ENCODE measurements at regions not wholly inside any gene's neighbourhood (a gene's known extent, or its start where the extent isn't known, plus 50 kb on each side); places are given as distances from the start of the nearest gene placed in this dataset.

DNA sequence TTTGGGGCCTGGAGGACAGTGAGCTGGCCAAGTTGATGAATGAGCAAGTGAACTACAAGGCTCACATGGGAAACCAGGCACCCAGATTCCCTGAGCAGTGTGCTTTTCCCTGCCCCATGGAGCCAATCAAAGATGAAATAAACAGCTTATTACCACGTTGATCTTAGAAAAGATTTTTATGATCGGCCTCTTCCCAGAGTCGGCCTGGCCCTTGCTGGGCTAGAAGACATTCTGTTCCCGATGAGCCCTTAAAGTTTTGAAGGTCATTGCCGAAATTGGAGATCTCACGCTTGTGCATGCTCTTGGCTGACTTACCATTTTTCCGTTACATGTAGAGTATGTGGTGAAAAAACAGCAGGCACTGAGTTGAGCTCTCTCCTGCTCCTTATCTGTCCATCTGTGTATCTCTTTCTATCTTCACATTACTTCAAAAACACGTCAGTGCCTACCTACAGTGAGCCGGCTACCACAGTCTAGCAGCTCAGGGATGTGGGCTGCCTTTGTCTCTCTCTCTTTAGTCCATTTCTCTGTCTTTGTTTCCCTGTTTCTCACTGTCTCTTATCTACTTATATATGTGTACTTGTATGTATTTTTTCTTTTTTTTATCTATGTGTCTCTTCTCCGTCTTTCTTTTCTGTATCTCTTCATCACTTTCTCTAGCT lies 248.8 kb upstream of the USP24 start:
- ChIA-PET POLR2A (no interaction called here), CTCF (interaction anchor here (1.2 to 1.7 kb wide), 3 partner anchors 15 to 59 kb away, joined by 3 to 4 read pairs (median 3); no protein-coding TSS in a partner anchor)
- FAIRE-seq, result no peak

DNA sequence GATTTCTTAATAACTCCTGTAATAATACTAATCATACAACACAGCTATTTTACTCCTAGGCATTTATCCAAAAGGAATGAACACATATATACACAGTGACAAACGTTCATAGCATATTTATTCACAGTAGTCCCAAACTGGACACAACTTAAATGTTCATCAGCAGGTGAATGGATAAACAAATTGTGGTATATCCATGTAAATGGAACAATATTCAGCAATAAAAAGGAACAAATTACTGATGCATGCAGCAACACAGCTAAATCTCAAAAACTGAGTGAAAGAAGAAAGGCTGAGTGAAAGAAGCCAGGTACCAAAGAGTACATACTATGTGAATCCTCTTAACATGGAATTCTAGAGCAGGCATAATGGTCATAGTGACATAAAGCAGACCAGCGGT lies 242.7 kb upstream of the USP24 start:
- ChIA-PET POLR2A (no interaction called here), CTCF (no interaction called here)
- DNase-seq (ENCODE audit: low read depth in 1 of 2, low spot score in 1 of 2) (no peak), FAIRE-seq (no peak), ATAC-seq (no peak)
- H3K4me1 ChIP-seq, result no peaks in the 10 kb centered on the region
- peak; percentile 74; the same call in 1 of the 2 replicates for TF ChIP-seq KDM1A (IDR thresholded peaks at IDR 0.05; ENCODE audit: low read depth)
- no peak for TF ChIP-seq SREBF2 (IDR thresholded peaks at IDR 0.05)
- WGBS (ENCODE audit: missing lambda C conversion rate), result 48% methylated on average over 2 of the region's 2 CpGs
- no peak overlapping the region for H3K4me3 ChIP-seq
- H3K9me3 ChIP-seq, result peaks cover 16% of the 10 kb centered on the region
- no peak overlapping the region for H3K4me2 ChIP-seq
- H3K27ac ChIP-seq, result no peak overlapping the region

More for the DNA sequence above, 248.8 kb upstream of the USP24 start:
- DNase-seq (ENCODE audit: low read depth in 1 of 2, low spot score in 1 of 2) (no peak), ATAC-seq (no peak)
- no peak overlapping the region for H3K4me2 ChIP-seq
- WGBS (ENCODE audit: missing lambda C conversion rate), result 94% methylated on average over 10 of the region's 10 CpGs
- peaks cover under 1% of the 10 kb centered on the region; the same call in 1 of the 3 replicates for H3K9me3 ChIP-seq
- TF ChIP-seq, protein P1, sequence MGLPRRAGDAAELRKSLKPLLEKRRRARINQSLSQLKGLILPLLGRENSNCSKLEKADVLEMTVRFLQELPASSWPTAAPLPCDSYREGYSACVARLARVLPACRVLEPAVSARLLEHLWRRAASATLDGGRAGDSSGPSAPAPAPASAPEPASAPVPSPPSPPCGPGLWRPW (IDR thresholded peaks at IDR 0.05), result no peak
- TF ChIP-seq HOXB13 (CRISPR knock-in tag; IDR thresholded peaks at IDR 0.05; ENCODE audit: low read depth), result no peak
- TF ChIP-seq NFE2L2 (conservative IDR thresholded peaks at IDR 0.05; ENCODE audit: low read length), result no peak
- no peak for TF ChIP-seq POLR2A (IDR thresholded peaks at IDR 0.05; ENCODE audit: low read length)
- TF ChIP-seq EP300 (IDR thresholded peaks at IDR 0.05), result no peak
- H3K4me3 ChIP-seq, result no peak overlapping the region
- H3K4me1 ChIP-seq, result no peaks in the 10 kb centered on the region
- H3K27ac ChIP-seq, result peak overlapping the region in 1 of 2 experiments; percentile 52; a peak in 3 of 6 replicates

- ATAC-seq (no peak), FAIRE-seq (no peak), DNase-seq (ENCODE audit: low read depth in 1 of 2, low spot score in 1 of 2) (no peak)
- no peak for TF ChIP-seq GATA3 (IDR thresholded peaks at IDR 0.05; ENCODE audit: borderline replicate concordance)
- TF ChIP-seq, protein P2, sequence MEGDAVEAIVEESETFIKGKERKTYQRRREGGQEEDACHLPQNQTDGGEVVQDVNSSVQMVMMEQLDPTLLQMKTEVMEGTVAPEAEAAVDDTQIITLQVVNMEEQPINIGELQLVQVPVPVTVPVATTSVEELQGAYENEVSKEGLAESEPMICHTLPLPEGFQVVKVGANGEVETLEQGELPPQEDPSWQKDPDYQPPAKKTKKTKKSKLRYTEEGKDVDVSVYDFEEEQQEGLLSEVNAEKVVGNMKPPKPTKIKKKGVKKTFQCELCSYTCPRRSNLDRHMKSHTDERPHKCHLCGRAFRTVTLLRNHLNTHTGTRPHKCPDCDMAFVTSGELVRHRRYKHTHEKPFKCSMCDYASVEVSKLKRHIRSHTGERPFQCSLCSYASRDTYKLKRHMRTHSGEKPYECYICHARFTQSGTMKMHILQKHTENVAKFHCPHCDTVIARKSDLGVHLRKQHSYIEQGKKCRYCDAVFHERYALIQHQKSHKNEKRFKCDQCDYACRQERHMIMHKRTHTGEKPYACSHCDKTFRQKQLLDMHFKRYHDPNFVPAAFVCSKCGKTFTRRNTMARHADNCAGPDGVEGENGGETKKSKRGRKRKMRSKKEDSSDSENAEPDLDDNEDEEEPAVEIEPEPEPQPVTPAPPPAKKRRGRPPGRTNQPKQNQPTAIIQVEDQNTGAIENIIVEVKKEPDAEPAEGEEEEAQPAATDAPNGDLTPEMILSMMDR (IDR thresholded peaks at IDR 0.05), result no peak
- TF ChIP-seq RNF2 (IDR thresholded peaks at IDR 0.05; ENCODE audit: borderline replicate concordance, low read depth), result no peak
- TF ChIP-seq JUN (IDR thresholded peaks at IDR 0.05), result no peak
- no peak for TF ChIP-seq KDM1A (IDR thresholded peaks at IDR 0.05; ENCODE audit: low read depth)
- no peak for TF ChIP-seq RAD21 (conservative IDR thresholded peaks at IDR 0.05 in 1 of 2, IDR thresholded peaks at IDR 0.05 in 1 of 2)
- TF ChIP-seq HMGXB4 (CRISPR knock-in tag; IDR thresholded peaks at IDR 0.05; ENCODE audit: borderline replicate concordance), result no peak
- TF ChIP-seq JUNB (IDR thresholded peaks at IDR 0.05), result no peak
- TF ChIP-seq, protein P3, sequence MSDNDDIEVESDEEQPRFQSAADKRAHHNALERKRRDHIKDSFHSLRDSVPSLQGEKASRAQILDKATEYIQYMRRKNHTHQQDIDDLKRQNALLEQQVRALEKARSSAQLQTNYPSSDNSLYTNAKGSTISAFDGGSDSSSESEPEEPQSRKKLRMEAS (IDR thresholded peaks at IDR 0.05), result no peak
- TF ChIP-seq HOXB13 (CRISPR knock-in tag; IDR thresholded peaks at IDR 0.05; ENCODE audit: low read depth), result no peak
- no peak for TF ChIP-seq CEBPB (IDR thresholded peaks at IDR 0.05)
- TF ChIP-seq EHMT2 (IDR thresholded peaks at IDR 0.05; ENCODE audit: low read depth), result no peak
- no peak for TF ChIP-seq PBX3 (IDR thresholded peaks at IDR 0.05)
- TF ChIP-seq NFE2L2 (conservative IDR thresholded peaks at IDR 0.05; ENCODE audit: low read length), result no peak
- TF ChIP-seq EP300 (IDR thresholded peaks at IDR 0.05), result no peak
- no peak for TF ChIP-seq CBX2 (IDR thresholded peaks at IDR 0.05; ENCODE audit: borderline replicate concordance, low read depth)
- no peak for TF ChIP-seq SMC3 (IDR thresholded peaks at IDR 0.05)
- no peak for TF ChIP-seq PHF8 (IDR thresholded peaks at IDR 0.05; ENCODE audit: borderline replicate concordance, low read depth)
- TF ChIP-seq, protein P4, sequence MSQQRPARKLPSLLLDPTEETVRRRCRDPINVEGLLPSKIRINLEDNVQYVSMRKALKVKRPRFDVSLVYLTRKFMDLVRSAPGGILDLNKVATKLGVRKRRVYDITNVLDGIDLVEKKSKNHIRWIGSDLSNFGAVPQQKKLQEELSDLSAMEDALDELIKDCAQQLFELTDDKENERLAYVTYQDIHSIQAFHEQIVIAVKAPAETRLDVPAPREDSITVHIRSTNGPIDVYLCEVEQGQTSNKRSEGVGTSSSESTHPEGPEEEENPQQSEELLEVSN (IDR thresholded peaks at IDR 0.05; ENCODE audit: borderline replicate concordance, low read depth), result no peak
- ChIA-PET CTCF (no interaction called here), POLR2A (no interaction called here)
- peaks cover 16% of the 10 kb centered on the region for H3K9me3 ChIP-seq
- no peak overlapping the region for H3K27ac ChIP-seq
- H3K4me2 ChIP-seq, result no peak overlapping the region
- no peak overlapping the region for H3K4me3 ChIP-seq
- WGBS (ENCODE audit: missing lambda C conversion rate), result 100% methylated on average over 1 of the region's 1 CpG
- H3K4me1 ChIP-seq, result no peaks in the 10 kb centered on the region
Observed at GRCh38 chr1:55456971-55457370, 241.8 kb upstream of the USP24 start.
